GM23338 (cell line): ENCODE measurements at regions not wholly inside any gene's neighbourhood (a gene's known extent, or its start where the extent isn't known, plus 50 kb on each side); places are given as distances from the start of the nearest gene placed in this dataset.

Source experiments
- ATAC-seq: fragments of 200-7000 bp; cut with Tn5 transposase; 3 replicates; pipeline ENCODE4 v1.9.1; 2020
- DNase-seq: peaks from one replicate; pipeline ENCODE4 v3.0.0-alpha.2; 2015; ENCODE audit warnings: low spot score
- H2AFZ ChIP-seq: fragments of 200-600 bp; sonication (generic); 2 replicates; pipeline ENCODE4 v1.8.0; 2016; ENCODE audit warnings: antibody characterized with exemption, mild to moderate bottlenecking, moderate library complexity
- H3F3A ChIP-seq: fragments of 200-600 bp; sonication (generic); replicated peaks from 2 replicates; pipeline ENCODE4 v1.8.0; 2017; ENCODE audit warnings: antibody characterized with exemption, mixed run types, low read depth
- H3K27ac ChIP-seq: fragments of 200-600 bp; sonication (generic); 2 replicates; pipeline ENCODE4 v1.6.1; 2016; ENCODE audit warnings: low read depth
- H3K27me3 ChIP-seq: fragments of 200-600 bp; sonication (generic); 2 replicates; pipeline ENCODE4 v1.8.0; 2016; ENCODE audit warnings: mild to moderate bottlenecking, mixed run types, moderate library complexity; ENCODE audit not compliant: insufficient read depth
- H3K36me3 ChIP-seq: fragments of 200-600 bp; sonication (generic); 2 replicates; pipeline ENCODE4 v1.8.0; 2016; ENCODE audit warnings: mild to moderate bottlenecking; ENCODE audit not compliant: insufficient read depth
- H3K4me1 ChIP-seq: fragments of 200-600 bp; sonication (generic); 2 replicates; pipeline ENCODE4 v1.8.0; 2016; ENCODE audit warnings: mild to moderate bottlenecking, moderate library complexity; ENCODE audit not compliant: insufficient read depth
- H3K4me2 ChIP-seq: fragments of 200-600 bp; sonication (generic); 2 replicates; pipeline ENCODE4 v1.7.1; 2017; ENCODE audit warnings: mixed run types
- H3K4me3 ChIP-seq: fragments of 200-600 bp; sonication (generic); 2 replicates; pipeline ENCODE4 v1.6.1; 2016; ENCODE audit warnings: mixed run types
- H3K79me2 ChIP-seq: fragments of 200-600 bp; sonication (generic); replicated peaks from 2 replicates; pipeline ENCODE4 v1.8.0; 2017; ENCODE audit warnings: mild to moderate bottlenecking; ENCODE audit not compliant: insufficient read depth
- H3K9me2 ChIP-seq: fragments of 200-600 bp; sonication (generic); 2 replicates; pipeline ENCODE4 v1.8.0; 2017; ENCODE audit not compliant: insufficient read depth
- H4K20me1 ChIP-seq: fragments of 200-600 bp; sonication (generic); replicated peaks from 2 replicates; pipeline ENCODE4 v1.8.0; 2017; ENCODE audit warnings: mild to moderate bottlenecking; ENCODE audit not compliant: insufficient read depth
- H3K27ac Mint-ChIP-seq: 2 replicates; pipeline ENCODE4 v1.8.0; 2020; ENCODE audit warnings: inconsistent platforms, mild to moderate bottlenecking, moderate library complexity, mixed read lengths
- H3K27me3 Mint-ChIP-seq: 3 replicates; pipeline ENCODE4 v1.8.0; 2022; ENCODE audit warnings: low read depth, mild to moderate bottlenecking, moderate library complexity, mixed read lengths, inconsistent platforms; ENCODE audit not compliant: insufficient read depth, poor library complexity
- H3K36me3 Mint-ChIP-seq: 3 replicates; pipeline ENCODE4 v1.8.0; 2021; ENCODE audit warnings: low read depth, mild to moderate bottlenecking, inconsistent platforms, moderate library complexity, mixed read lengths
- H3K4me1 Mint-ChIP-seq: 3 replicates; pipeline ENCODE4 v1.8.0; 2020; ENCODE audit warnings: mild to moderate bottlenecking, inconsistent platforms, mixed read lengths
- H3K4me3 Mint-ChIP-seq: 3 replicates; pipeline ENCODE4 v1.8.0; 2021; ENCODE audit warnings: moderate library complexity, mild to moderate bottlenecking, inconsistent platforms, mixed read lengths
- H3K9me3 Mint-ChIP-seq: 3 replicates; pipeline ENCODE4 v1.8.0; 2020; ENCODE audit warnings: moderate library complexity, mild to moderate bottlenecking, inconsistent platforms, mixed read lengths
- CTCF ChIP-seq, 2 experiments: fragments of 200-600 bp in 1 of 2; sonication (generic) in 1 of 2; conservative IDR thresholded peaks; 2 replicates each; pipeline versions ENCODE4 v1.5.1 to v1.6.1; 2016 to 2017; ENCODE audit warnings: antibody characterized with exemption in 2 of 2, low read depth in 2 of 2, mild to moderate bottlenecking in 2 of 2, moderate library complexity in 1 of 2
- ETS1 ChIP-seq: IDR thresholded peaks from 2 replicates; pipeline ENCODE4 v1.6.1; 2016; ENCODE audit warnings: antibody characterized with exemption
- EZH2phosphoT487 ChIP-seq: fragments of 200-600 bp; sonication (generic); IDR thresholded peaks from one replicate; pipeline ENCODE4 v1.8.1; 2018; ENCODE audit warnings: antibody characterized with exemption; ENCODE audit not compliant: unreplicated experiment
- NANOG ChIP-seq: IDR thresholded peaks from 2 replicates; pipeline ENCODE4 v1.6.1; 2016; ENCODE audit warnings: antibody characterized with exemption, borderline replicate concordance
- POLR2AphosphoS5 ChIP-seq: IDR thresholded peaks from 2 replicates; pipeline ENCODE4 v1.6.1; 2016; ENCODE audit warnings: antibody characterized with exemption, low read depth
- STAT1 ChIP-seq: IDR thresholded peaks from one replicate; pipeline ENCODE4 v1.6.1; 2016; ENCODE audit warnings: antibody characterized with exemption; ENCODE audit not compliant: unreplicated experiment
- ZNF114 ChIP-seq: fragments of 250-450 bp; sonication (Bioruptor Pico); IDR thresholded peaks from 2 replicates; pipeline ENCODE4 v1.5.0; 2020; ENCODE audit warnings: mild to moderate bottlenecking, moderate library complexity

GRCh38 chr12:94832780-94833681 lies 170.5 kb downstream of the NDUFA12 start:
- peaks cover 19% of the 10 kb centered on the region; the same call in 2 of the 3 replicates for H3K9me3 Mint-ChIP-seq
- peak overlapping the region; percentile 69 for H3K27ac Mint-ChIP-seq
- H3K27ac ChIP-seq = peak overlapping the region; percentile 10
- no peaks in the 10 kb centered on the region for H3K27me3 ChIP-seq
- no peaks in the 10 kb centered on the region for H4K20me1 ChIP-seq
- H3K27me3 Mint-ChIP-seq = no peaks in the 10 kb centered on the region
- peak overlapping the region; percentile 64 for H3K4me2 ChIP-seq
- no peaks in the 10 kb centered on the region for H3K9me2 ChIP-seq
- H3K4me3 Mint-ChIP-seq = peak overlapping the region; percentile 15
- ATAC-seq (peak; percentile 97), DNase-seq (peak; percentile 83)
- H3K4me1 Mint-ChIP-seq = peaks cover 28% of the 10 kb centered on the region
- no peaks in the 10 kb centered on the region for H3K79me2 ChIP-seq
- H3K4me3 ChIP-seq = peak overlapping the region; percentile 31; the same call in 1 of the 2 replicates
- TF ChIP-seq ZNF114 (CRISPR knock-in tag) = no peak
- TF ChIP-seq NANOG = 0 out of 2 replicates have a peak, but pooled peaks have one; percentile 16
- peaks cover 18% of the 10 kb centered on the region for H3K4me1 ChIP-seq
- no peaks in the 10 kb centered on the region for H3K36me3 ChIP-seq
- H2AFZ ChIP-seq = peak overlapping the region; percentile 30; the same call in 1 of the 2 replicates
- H3F3A ChIP-seq = no peaks in the 10 kb centered on the region
- peaks cover 3% of the 10 kb centered on the region; the same call in 1 of the 3 replicates for H3K36me3 Mint-ChIP-seq

GRCh38 chr12:94832105-94832504 lies 171.4 kb downstream of the NDUFA12 start:
- Mint-ChIP-seq H3K4me3 (no peak overlapping the region; the same call in 2 of the 3 replicates), H3K9me3 (peaks cover 17% of the 10 kb centered on the region; the same call in 2 of the 3 replicates), H3K4me1 (peaks cover 28% of the 10 kb centered on the region), H3K36me3 (peaks cover 7% of the 10 kb centered on the region; the same call in 1 of the 3 replicates), H3K27me3 (no peaks in the 10 kb centered on the region), H3K27ac (no peak overlapping the region)
- no peak for TF ChIP-seq EZH2phosphoT487
- TF ChIP-seq CTCF (conservative IDR thresholded peaks at IDR 0.05; ENCODE audit: low read depth in 2 of 2) = no peak
- no peak for TF ChIP-seq STAT1
- no peak for TF ChIP-seq ETS1
- no peak for TF ChIP-seq NANOG
- TF ChIP-seq POLR2AphosphoS5 = no peak
- no peak for ATAC-seq
- Histone ChIP-seq H3K36me3 (no peaks in the 10 kb centered on the region), H3K4me1 (peaks cover 18% of the 10 kb centered on the region), H3K27ac (no peak overlapping the region), H3K79me2 (no peaks in the 10 kb centered on the region), H4K20me1 (no peaks in the 10 kb centered on the region), H3K27me3 (no peaks in the 10 kb centered on the region), H3K4me3 (no peak overlapping the region), H3K4me2 (no peak overlapping the region), H3F3A (no peaks in the 10 kb centered on the region), H3K9me2 (no peaks in the 10 kb centered on the region), H2AFZ (0 out of 2 replicates have a peak overlapping the region, but pooled peaks have one; percentile 43)
- no peak for DNase-seq
